ENCODE measurements at regions not wholly inside any gene's neighbourhood (a gene's known extent, or its start where the extent isn't known, plus 50 kb on each side); places are given as distances from the start of the nearest gene placed in this dataset.

DNA sequence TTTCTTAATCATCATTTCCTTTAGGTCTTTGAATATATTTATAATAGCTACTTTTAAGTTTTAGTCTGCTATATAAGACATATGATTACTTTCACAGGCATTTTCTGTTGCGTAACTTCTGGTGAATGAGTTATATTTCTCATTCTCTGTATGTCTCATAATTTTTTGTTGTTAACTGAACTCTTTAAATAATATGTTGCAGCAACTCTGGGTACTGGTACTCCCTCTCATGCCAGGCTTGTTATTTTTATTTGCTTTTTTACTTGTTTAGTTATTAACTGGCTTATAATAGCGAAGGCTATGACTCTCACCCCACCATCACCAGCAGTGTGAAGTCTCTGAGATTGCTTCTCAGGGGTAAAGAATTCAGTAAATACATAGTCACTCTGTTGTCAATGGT, 524.2 kb upstream of the CHORDC1 start:
- TF ChIP-seq, protein P1, sequence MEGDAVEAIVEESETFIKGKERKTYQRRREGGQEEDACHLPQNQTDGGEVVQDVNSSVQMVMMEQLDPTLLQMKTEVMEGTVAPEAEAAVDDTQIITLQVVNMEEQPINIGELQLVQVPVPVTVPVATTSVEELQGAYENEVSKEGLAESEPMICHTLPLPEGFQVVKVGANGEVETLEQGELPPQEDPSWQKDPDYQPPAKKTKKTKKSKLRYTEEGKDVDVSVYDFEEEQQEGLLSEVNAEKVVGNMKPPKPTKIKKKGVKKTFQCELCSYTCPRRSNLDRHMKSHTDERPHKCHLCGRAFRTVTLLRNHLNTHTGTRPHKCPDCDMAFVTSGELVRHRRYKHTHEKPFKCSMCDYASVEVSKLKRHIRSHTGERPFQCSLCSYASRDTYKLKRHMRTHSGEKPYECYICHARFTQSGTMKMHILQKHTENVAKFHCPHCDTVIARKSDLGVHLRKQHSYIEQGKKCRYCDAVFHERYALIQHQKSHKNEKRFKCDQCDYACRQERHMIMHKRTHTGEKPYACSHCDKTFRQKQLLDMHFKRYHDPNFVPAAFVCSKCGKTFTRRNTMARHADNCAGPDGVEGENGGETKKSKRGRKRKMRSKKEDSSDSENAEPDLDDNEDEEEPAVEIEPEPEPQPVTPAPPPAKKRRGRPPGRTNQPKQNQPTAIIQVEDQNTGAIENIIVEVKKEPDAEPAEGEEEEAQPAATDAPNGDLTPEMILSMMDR (IDR thresholded peaks at IDR 0.05): no peak
- TF ChIP-seq GABPB1 (CRISPR knock-in tag; IDR thresholded peaks at IDR 0.05) (no peak), ZNF121 (CRISPR knock-in tag; IDR thresholded peaks at IDR 0.05) (no peak), FOXJ3 (CRISPR knock-in tag; IDR thresholded peaks at IDR 0.05; ENCODE audit: borderline replicate concordance) (no peak), KAT7 (CRISPR knock-in tag; IDR thresholded peaks at IDR 0.05; ENCODE audit: borderline replicate concordance) (no peak), CBFB (CRISPR knock-in tag; IDR thresholded peaks at IDR 0.05; ENCODE audit: low read depth) (no peak), CREB1 (CRISPR knock-in tag; IDR thresholded peaks at IDR 0.05) (no peak), CREM (CRISPR knock-in tag; IDR thresholded peaks at IDR 0.05) (no peak)
- TF ChIP-seq, protein P2, sequence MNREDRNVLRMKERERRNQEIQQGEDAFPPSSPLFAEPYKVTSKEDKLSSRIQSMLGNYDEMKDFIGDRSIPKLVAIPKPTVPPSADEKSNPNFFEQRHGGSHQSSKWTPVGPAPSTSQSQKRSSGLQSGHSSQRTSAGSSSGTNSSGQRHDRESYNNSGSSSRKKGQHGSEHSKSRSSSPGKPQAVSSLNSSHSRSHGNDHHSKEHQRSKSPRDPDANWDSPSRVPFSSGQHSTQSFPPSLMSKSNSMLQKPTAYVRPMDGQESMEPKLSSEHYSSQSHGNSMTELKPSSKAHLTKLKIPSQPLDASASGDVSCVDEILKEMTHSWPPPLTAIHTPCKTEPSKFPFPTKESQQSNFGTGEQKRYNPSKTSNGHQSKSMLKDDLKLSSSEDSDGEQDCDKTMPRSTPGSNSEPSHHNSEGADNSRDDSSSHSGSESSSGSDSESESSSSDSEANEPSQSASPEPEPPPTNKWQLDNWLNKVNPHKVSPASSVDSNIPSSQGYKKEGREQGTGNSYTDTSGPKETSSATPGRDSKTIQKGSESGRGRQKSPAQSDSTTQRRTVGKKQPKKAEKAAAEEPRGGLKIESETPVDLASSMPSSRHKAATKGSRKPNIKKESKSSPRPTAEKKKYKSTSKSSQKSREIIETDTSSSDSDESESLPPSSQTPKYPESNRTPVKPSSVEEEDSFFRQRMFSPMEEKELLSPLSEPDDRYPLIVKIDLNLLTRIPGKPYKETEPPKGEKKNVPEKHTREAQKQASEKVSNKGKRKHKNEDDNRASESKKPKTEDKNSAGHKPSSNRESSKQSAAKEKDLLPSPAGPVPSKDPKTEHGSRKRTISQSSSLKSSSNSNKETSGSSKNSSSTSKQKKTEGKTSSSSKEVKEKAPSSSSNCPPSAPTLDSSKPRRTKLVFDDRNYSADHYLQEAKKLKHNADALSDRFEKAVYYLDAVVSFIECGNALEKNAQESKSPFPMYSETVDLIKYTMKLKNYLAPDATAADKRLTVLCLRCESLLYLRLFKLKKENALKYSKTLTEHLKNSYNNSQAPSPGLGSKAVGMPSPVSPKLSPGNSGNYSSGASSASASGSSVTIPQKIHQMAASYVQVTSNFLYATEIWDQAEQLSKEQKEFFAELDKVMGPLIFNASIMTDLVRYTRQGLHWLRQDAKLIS (CRISPR knock-in tag; IDR thresholded peaks at IDR 0.05; ENCODE audit: borderline replicate concordance): no peak
- TF ChIP-seq, protein P3, sequence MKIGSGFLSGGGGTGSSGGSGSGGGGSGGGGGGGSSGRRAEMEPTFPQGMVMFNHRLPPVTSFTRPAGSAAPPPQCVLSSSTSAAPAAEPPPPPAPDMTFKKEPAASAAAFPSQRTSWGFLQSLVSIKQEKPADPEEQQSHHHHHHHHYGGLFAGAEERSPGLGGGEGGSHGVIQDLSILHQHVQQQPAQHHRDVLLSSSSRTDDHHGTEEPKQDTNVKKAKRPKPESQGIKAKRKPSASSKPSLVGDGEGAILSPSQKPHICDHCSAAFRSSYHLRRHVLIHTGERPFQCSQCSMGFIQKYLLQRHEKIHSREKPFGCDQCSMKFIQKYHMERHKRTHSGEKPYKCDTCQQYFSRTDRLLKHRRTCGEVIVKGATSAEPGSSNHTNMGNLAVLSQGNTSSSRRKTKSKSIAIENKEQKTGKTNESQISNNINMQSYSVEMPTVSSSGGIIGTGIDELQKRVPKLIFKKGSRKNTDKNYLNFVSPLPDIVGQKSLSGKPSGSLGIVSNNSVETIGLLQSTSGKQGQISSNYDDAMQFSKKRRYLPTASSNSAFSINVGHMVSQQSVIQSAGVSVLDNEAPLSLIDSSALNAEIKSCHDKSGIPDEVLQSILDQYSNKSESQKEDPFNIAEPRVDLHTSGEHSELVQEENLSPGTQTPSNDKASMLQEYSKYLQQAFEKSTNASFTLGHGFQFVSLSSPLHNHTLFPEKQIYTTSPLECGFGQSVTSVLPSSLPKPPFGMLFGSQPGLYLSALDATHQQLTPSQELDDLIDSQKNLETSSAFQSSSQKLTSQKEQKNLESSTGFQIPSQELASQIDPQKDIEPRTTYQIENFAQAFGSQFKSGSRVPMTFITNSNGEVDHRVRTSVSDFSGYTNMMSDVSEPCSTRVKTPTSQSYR (CRISPR knock-in tag; IDR thresholded peaks at IDR 0.05): no peak
- TF ChIP-seq, protein P4, sequence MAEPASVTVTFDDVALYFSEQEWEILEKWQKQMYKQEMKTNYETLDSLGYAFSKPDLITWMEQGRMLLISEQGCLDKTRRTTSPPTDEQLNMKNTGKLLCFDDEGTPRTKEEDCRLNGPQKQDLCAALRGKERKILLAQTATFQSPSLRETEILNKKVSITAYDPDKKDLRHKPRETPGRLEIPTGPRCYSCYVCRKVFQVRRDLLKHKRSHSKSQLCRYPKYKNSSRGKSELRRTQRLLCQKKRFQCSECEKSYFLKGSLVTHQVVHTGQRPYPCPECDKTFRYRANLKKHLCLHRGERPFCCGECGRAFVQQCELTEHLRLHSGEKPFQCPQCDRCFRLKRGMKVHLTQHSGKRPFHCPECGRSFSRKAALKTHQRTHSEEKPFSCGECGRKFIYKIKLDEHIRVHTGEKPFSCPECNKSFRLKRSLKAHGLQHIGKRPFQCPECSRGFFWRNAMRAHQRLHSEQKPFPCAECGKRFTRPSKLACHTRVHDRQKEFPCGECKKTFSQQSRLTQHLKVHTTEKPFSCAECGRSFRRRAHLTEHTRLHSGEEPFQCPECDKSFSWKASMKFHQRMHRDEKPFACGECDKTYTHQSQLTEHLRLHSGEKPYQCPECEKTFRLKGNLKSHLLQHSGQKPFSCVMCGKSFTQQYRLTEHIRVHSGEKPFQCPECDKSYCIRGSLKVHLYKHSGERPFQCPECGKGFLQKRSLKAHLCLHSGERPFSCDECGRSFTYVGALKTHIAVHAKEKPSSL (CRISPR knock-in tag; conservative IDR thresholded peaks at IDR 0.05): no peak
